GM18909 (cell line): ENCODE measurements at regions not wholly inside any gene's neighbourhood (a gene's known extent, or its start where the extent isn't known, plus 50 kb on each side); places are given as distances from the start of the nearest gene placed in this dataset.

Experiments used
- ATAC-seq: cut with Tn5 transposase; IDR thresholded peaks from one replicate; pipeline ENCODE4 v1.9.1; 2021; ENCODE audit warnings: mild to moderate bottlenecking; ENCODE audit not compliant: unreplicated experiment, poor library complexity

DNA sequence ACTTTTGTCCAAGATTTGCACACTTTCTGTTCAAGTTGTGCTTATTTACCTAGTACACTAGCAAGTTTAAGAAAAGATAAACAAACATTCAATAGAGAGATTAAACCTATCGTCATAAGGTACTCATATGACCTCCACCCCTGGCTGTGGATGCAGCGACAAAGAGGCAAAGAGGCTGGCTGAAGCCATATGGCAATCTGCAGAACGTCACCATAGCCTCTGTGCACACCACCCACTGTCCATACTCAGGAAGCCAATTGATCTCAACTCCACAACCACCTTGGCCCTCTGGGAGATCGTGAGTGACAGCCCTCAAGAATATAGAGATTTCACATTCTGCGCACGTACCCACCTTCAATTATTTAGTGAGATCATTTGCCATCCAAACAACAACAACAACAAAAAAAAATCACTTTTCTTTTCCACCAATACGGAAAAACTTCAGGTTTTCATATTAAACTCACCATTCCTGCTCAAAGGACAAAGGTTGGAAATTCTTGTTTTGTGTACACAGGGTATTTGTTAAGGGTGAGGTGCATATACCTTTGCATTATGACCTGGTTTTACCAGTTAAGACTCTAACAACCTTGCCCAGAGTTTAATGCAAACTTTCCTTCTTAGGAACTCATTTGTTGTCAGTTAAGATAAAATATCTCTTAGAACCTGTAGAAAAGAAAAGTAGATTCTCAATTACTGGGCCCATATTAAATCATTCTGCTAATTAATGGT is 243.0 kb upstream of the FSTL5 start:
- ATAC-seq, result no peak

DNA sequence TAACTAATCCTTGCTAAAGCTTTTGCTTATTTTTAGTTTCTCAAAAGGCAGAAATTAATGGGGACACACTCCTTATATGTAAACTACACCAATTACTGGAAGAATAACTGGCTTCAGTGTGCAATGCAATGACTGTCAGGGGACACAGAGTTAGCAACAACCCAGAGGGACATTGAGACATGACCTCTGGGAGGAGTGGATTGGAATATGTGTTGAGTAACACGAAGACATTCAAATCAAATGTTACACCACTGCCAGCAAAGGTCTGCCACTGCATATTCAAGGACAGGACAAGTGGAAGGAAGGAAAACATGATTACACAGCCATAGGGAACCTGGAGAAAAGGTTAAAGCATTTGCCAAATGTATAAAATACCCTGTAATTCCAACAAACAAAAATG is 240.1 kb upstream of the FSTL5 start:
- no peak for ATAC-seq

- ATAC-seq, result no peak
Observed at GRCh38 chr4:162403419-162403818, 239.6 kb upstream of the FSTL5 start.

DNA sequence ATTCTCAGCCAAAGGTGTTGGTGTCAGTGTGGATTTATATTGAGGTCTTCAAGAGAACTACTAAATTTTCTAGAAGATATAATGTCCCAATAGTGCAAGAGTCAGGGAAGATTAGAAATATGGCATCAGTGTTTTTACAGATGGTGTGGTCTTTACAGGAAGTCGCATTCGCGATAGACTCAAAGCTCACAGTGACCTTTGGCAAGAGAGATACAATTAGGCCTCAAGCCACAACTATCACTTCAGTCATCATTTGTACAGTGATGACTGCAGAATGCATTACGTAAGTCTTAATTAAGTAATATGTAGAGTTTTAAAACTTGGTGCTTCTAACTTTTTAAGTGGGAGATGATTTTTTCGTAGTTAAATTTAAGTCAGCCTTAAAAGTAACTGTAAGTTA is 237.2 kb upstream of the FSTL5 start:
- no peak for ATAC-seq

DNA sequence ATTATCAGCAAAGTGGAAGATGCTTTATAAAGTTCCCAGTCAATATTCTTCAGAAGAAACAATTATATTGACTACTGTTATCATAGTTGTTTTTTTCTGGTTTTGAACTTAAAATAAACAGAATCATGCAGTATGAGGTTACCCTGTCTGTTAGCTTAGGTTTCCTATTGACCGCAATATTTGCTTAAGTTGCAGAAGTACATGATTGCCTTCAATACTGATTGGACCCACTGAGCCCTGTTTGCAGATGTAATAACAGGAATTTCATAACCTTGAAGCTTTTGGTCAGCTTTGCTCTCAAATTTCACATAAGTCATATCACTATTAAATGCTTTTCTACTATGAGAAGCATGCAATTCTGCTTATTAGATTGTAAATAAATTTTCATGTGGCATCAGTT is 229.1 kb upstream of the FSTL5 start:
- no peak for ATAC-seq

DNA sequence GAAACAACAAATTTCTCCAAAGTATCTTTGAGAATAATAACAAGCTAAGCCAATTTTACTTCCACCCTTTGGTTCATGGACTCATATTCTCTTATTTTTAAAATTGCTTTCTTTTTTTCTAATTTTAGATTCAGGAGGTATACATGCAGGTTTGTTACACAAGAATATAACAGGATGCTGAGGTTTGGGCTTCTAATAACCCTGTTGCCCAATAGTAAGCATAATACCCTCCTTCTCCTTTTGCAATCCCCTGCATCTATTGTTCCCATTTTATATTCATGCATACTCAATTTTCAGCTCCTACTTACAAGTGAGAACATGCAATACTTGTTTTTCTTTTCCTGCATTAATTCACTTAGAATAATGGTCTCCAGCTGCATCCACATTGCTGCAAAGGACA is 202.3 kb upstream of the FSTL5 start:
- ATAC-seq, result no peak

GRCh38 chr4:162364651-162365050 is 200.9 kb upstream of the FSTL5 start:
- no peak for ATAC-seq

- peak; percentile 66 for ATAC-seq
Observed at GRCh38 chr4:162360369-162361149, 196.8 kb upstream of the FSTL5 start.

DNA sequence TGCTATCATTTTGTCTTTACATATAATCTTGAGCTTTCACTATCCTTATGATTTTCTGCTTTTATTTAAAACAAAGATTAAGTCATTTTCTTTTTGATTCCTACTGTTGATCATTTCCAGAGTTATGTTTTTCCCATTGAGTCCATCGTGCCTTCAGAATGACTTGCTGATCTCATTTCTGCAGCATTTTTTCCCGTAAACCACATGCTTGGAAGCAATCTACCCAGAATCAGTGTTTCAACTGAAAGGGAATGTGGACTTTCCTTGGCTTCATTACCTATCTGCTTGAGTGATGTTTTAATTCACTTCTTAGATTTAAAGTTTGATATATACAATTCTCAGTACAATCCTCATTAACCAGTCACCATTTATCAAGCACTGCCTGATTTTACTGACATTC is 192.4 kb upstream of the FSTL5 start:
- no peak for ATAC-seq

DNA sequence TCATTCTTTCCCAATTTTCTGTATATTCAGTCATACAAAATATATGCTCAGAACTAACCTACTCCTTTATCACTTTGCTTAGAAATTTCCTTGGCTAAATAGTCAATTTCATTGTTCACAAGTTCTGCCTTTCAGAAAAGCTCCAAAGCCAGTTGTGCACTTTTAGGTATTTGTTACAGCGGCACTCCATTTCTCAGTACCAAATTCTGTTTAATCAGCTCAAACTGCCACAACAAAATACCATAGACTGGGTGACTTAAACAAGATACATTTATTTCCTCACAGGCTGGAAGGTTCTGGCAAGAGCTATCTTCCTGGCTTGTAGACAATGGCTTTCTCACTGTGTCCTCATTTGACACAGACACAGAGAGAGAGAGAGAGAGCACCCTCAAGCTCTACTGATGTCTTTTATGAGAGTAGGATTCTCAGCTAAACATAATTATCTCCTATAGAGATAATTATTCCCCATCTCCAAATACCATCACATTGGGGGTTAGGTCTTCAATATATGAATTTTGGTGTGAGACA is 188.8 kb upstream of the FSTL5 start:
- no peak for ATAC-seq

DNA sequence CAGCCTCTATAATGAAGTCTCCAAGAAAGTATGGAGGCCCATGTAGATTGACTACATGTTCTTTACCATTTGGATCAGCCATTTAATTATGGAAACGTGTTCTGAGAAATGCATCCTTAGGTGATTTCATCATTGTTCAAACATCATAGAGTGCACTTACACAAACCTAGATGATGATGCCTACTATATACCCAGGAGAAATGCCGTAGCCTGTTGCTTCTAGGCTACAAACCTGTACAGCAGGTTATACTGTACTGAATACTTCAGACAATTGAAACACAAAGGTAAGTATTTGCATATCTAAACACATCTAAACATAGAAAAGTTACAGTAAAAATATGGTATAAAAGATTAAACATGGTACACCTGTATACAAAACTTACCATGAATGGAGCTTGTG is 186.5 kb upstream of the FSTL5 start:
- no peak for ATAC-seq

DNA sequence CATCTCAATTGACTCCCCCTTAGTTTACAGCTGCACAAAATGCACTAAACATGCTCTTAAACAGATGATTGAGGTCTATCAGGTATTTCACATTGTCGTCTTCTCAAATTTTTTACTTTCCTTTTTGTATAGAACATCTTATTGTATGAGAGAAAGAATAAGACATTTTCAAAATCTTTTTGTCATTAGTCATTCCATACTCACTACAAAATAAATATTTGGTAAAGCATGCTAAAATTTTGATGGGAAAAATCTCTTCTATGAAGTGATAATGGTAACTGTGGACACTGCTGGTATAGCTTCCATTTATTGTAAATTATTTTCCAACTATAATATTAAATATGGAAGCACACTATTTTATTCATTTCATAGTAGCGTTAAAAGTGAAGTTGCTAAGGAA is 185.6 kb upstream of the FSTL5 start:
- ATAC-seq, result no peak

GRCh38 chr4:162347842-162348213 is 184.0 kb upstream of the FSTL5 start:
- no peak for ATAC-seq

GRCh38 chr4:162347156-162347841 is 183.5 kb upstream of the FSTL5 start:
- ATAC-seq, result no peak

- no peak for ATAC-seq
Observed at GRCh38 chr4:162343967-162344366, 180.2 kb upstream of the FSTL5 start.

- ATAC-seq, result no peak
Observed at GRCh38 chr4:162341533-162341932, 177.7 kb upstream of the FSTL5 start.

DNA sequence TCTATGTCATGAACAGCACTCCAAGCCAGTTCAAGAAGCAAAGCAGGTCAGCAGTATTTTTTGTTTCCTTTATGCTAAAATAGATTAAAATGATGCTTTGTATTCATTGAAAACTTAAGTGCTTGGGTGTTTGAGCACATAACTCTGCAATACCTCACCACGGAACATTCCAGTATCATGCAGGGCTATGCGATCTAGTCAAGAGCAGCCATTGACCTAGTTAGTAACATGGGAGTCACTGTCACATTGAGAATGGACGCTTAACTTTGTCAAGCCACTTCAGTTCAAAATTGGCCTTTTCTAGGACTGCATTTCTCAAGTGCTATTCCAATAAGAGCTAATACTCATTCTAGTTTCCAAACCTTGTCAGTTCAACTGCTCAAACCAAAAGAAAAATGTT is 160.1 kb upstream of the FSTL5 start:
- ATAC-seq, result no peak

DNA sequence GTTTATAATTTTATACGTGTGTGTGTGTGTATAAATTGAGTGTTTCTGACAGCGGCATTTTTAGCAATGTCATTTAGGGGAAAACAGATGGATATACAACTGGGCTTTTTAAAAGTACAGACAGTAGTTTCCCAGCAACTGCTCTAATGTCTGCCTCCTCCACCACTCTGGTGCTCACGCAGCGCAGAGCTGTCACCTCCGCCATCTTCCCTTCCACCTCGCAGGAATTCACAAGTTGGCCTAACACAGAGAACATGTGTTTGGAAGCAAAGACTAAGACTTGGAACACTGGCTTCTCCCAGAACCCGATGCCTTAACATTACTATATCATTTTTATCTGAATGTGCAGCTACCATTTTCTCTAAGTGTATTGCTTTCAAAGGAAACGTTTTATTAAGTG is 158.3 kb upstream of the FSTL5 start:
- no peak for ATAC-seq

DNA sequence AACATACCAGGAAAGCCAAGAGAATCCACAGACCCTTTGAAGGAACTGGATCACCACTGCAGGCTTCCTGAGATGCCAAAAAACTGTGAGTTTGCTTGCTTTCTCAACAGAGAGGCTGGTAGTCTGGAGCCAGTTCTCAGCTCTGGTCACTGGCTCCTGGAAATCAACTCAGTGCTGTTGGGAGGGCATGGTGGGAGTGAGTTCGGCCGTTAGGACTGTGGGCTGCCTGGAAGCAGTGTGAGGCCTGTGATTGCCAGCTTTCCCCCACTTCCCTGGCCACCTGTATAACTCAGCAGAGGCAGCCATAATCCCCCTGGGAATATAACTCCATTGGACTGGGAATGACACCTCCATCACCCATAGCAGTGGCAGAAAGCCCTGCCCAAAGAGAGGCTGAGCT is 122.0 kb upstream of the FSTL5 start:
- ATAC-seq, result no peak

- no peak for ATAC-seq
Observed at GRCh38 chr4:162282684-162283083, 118.9 kb upstream of the FSTL5 start.

- ATAC-seq, result peak; percentile 80
Observed at GRCh38 chr4:162274354-162274753, 110.6 kb upstream of the FSTL5 start.
